ENCODE measurements at regions not wholly inside any gene's neighbourhood (a gene's known extent, or its start where the extent isn't known, plus 50 kb on each side); places are given as distances from the start of the nearest gene placed in this dataset.

GRCh38 chr12:58745348-58746125 lies 174.8 kb downstream of the LRIG3 start:
- Histone ChIP-seq H3K27me3 (ENCODE audit: insufficient read depth, low read length) (no peaks in the 10 kb centered on the region), H3K79me2 (ENCODE audit: insufficient read depth, low read length) (no peaks in the 10 kb centered on the region), H3K4me1 (ENCODE audit: insufficient read depth, low read length, severe bottlenecking) (no peaks in the 10 kb centered on the region), H3K27ac (ENCODE audit: low read depth, low read length, poor library complexity, severe bottlenecking) (no peak overlapping the region), H2AFZ (ENCODE audit: low read length) (no peak overlapping the region), H3F3A (ENCODE audit: insufficient read depth, low read length) (no peaks in the 10 kb centered on the region), H3K36me3 (ENCODE audit: insufficient read depth, low read length) (no peaks in the 10 kb centered on the region), H3K9me3 (ENCODE audit: low read length) (no peaks in the 10 kb centered on the region), H3K9ac (ENCODE audit: low read length) (no peak overlapping the region), H3K9me2 (ENCODE audit: low read depth, low read length) (no peaks in the 10 kb centered on the region), H3K4me3 (ENCODE audit: low read depth, low read length, poor library complexity, severe bottlenecking) (no peak overlapping the region), H3K4me2 (ENCODE audit: low read length) (no peak overlapping the region), H4K20me1 (ENCODE audit: insufficient read depth, low read length) (no peaks in the 10 kb centered on the region)
- TF ChIP-seq CTCF (IDR thresholded peaks at IDR 0.05; ENCODE audit: low read length): no peak

GRCh38 chr12:58747533-58747932 lies 172.8 kb downstream of the LRIG3 start:
- H3K36me3 ChIP-seq (ENCODE audit: insufficient read depth, low read length): no peaks in the 10 kb centered on the region
- H3K9me3 ChIP-seq (ENCODE audit: low read length): no peaks in the 10 kb centered on the region
- no peaks in the 10 kb centered on the region for H3K9me2 ChIP-seq (ENCODE audit: low read depth, low read length)
- H3K27me3 ChIP-seq (ENCODE audit: insufficient read depth, low read length): no peaks in the 10 kb centered on the region
- no peak overlapping the region for H3K4me2 ChIP-seq (ENCODE audit: low read length)
- no peaks in the 10 kb centered on the region for H3K79me2 ChIP-seq (ENCODE audit: insufficient read depth, low read length)
- H3F3A ChIP-seq (ENCODE audit: insufficient read depth, low read length): no peaks in the 10 kb centered on the region
- no peak overlapping the region for H3K27ac ChIP-seq (ENCODE audit: low read depth, low read length, poor library complexity, severe bottlenecking)
- H4K20me1 ChIP-seq (ENCODE audit: insufficient read depth, low read length): no peaks in the 10 kb centered on the region
- H2AFZ ChIP-seq (ENCODE audit: low read length): no peak overlapping the region
- no peak overlapping the region for H3K4me3 ChIP-seq (ENCODE audit: low read depth, low read length, poor library complexity, severe bottlenecking)
- no peaks in the 10 kb centered on the region for H3K4me1 ChIP-seq (ENCODE audit: insufficient read depth, low read length, severe bottlenecking)
- H3K9ac ChIP-seq (ENCODE audit: low read length): no peak overlapping the region
- no peak for TF ChIP-seq CTCF (IDR thresholded peaks at IDR 0.05; ENCODE audit: low read length)
- TF ChIP-seq EZH2 (IDR thresholded peaks at IDR 0.05; ENCODE audit: borderline replicate concordance, low read length): no peak

- no peaks in the 10 kb centered on the region for H3K4me1 ChIP-seq (ENCODE audit: insufficient read depth, low read length, severe bottlenecking)
- no peak overlapping the region for H3K9ac ChIP-seq (ENCODE audit: low read length)
- no peak overlapping the region for H2AFZ ChIP-seq (ENCODE audit: low read length)
- no peaks in the 10 kb centered on the region for H4K20me1 ChIP-seq (ENCODE audit: insufficient read depth, low read length)
- H3K79me2 ChIP-seq (ENCODE audit: insufficient read depth, low read length): no peaks in the 10 kb centered on the region
- no peak overlapping the region for H3K27ac ChIP-seq (ENCODE audit: low read depth, low read length, poor library complexity, severe bottlenecking)
- no peaks in the 10 kb centered on the region for H3F3A ChIP-seq (ENCODE audit: insufficient read depth, low read length)
- H3K4me2 ChIP-seq (ENCODE audit: low read length): no peak overlapping the region
- H3K36me3 ChIP-seq (ENCODE audit: insufficient read depth, low read length): no peaks in the 10 kb centered on the region
- no peak overlapping the region for H3K4me3 ChIP-seq (ENCODE audit: low read depth, low read length, poor library complexity, severe bottlenecking)
- no peaks in the 10 kb centered on the region for H3K9me2 ChIP-seq (ENCODE audit: low read depth, low read length)
- TF ChIP-seq EZH2 (IDR thresholded peaks at IDR 0.05; ENCODE audit: borderline replicate concordance, low read length) (no peak), CTCF (IDR thresholded peaks at IDR 0.05; ENCODE audit: low read length) (no peak)
- H3K27me3 ChIP-seq (ENCODE audit: insufficient read depth, low read length): no peaks in the 10 kb centered on the region
- no peaks in the 10 kb centered on the region for H3K9me3 ChIP-seq (ENCODE audit: low read length)
Measured at GRCh38 chr12:58750484-58750883, 169.8 kb downstream of the LRIG3 start.
